NT2/D1 (cell line): ENCODE measurements at regions not wholly inside any gene's neighbourhood (a gene's known extent, or its start where the extent isn't known, plus 50 kb on each side); places are given as distances from the start of the nearest gene placed in this dataset.

Experiments used
- SUZ12 ChIP-seq: IDR thresholded peaks from 2 replicates; pipeline ENCODE4 v1.6.1; 2011; ENCODE audit not compliant: insufficient read length, insufficient read depth; ENCODE audit errors: extremely low read depth
- YY1 ChIP-seq: IDR thresholded peaks from 2 replicates; pipeline ENCODE4 v1.6.1; 2011; ENCODE audit not compliant: insufficient read length, insufficient read depth
- ZNF274 ChIP-seq: IDR thresholded peaks from 2 replicates; pipeline ENCODE4 v1.6.1; 2011; ENCODE audit warnings: mild to moderate bottlenecking, low read depth, low read length

GRCh38 chr2:176766005-176766404, 446.6 kb upstream of the HNRNPA3 start:
- TF ChIP-seq SUZ12 (no peak), ZNF274 (no peak), YY1 (no peak)
